CD4-positive, alpha-beta T cell (primary cell): ENCODE measurements at regions not wholly inside any gene's neighbourhood (a gene's known extent, or its start where the extent isn't known, plus 50 kb on each side); places are given as distances from the start of the nearest gene placed in this dataset.

Source experiments
- ATAC-seq: fragments of 200-7000 bp; cut with Tn5 transposase; one replicate; pipeline ENCODE4 v1.10.0; 2022; ENCODE audit warnings: mild to moderate bottlenecking; ENCODE audit not compliant: poor library complexity
- CTCF ChIA-PET: fragments of 350-600 bp; sonication (Branson Sonifier 250); formaldehyde crosslinking; loops from one replicate; lab custom pipeline; 2021; ENCODE audit warnings: antibody characterized with exemption, inconsistent platforms; lab: Charles Lee
- POLR2A ChIA-PET: fragments of 350-600 bp; sonication (Branson Sonifier 250); formaldehyde crosslinking; loops from one replicate; lab custom pipeline; 2021; ENCODE audit warnings: antibody characterized with exemption, inconsistent platforms; lab: Charles Lee
- DNase-seq, 14 experiments: peaks; one replicate each; pipeline ENCODE4 v3.0.0-alpha.2; 2013 to 2020; ENCODE audit warnings: mixed read lengths in 2 of 14
- H3K27ac ChIP-seq, 2 donors: one replicate each; pipeline versions ENCODE4 v1.5.1 to v1.7.0; 2013; ENCODE audit warnings: low read length in 2 of 2, low read depth in 1 of 2, mild to moderate bottlenecking in 1 of 2
- H3K27me3 ChIP-seq, 2 experiments: 1 replicate in 1 of 2; 2 replicates in 1 of 2; pipeline versions ENCODE4 v1.6.1 to v1.7.0; 2013; ENCODE audit warnings: low read length in 2 of 2, control low read depth in 1 of 2, mild to moderate bottlenecking in 1 of 2, moderate library complexity in 1 of 2; ENCODE audit not compliant: insufficient read depth in 2 of 2, control insufficient read depth in 1 of 2
- H3K36me3 ChIP-seq: one replicate; pipeline ENCODE4 v1.6.1; 2013; ENCODE audit warnings: low read length, control low read depth; ENCODE audit not compliant: insufficient read depth
- H3K4me1 ChIP-seq: one replicate; pipeline ENCODE4 v1.6.1; 2013; ENCODE audit warnings: low read length, control low read depth; ENCODE audit not compliant: insufficient read depth
- H3K4me3 ChIP-seq: one replicate; pipeline ENCODE4 v1.5.1; 2013; ENCODE audit warnings: mild to moderate bottlenecking, low read length, moderate library complexity
- H3K9me3 ChIP-seq, 2 experiments: 1 replicate in 1 of 2; 2 replicates in 1 of 2; pipeline versions ENCODE4 v1.6.1 to v1.7.0; 2013; ENCODE audit warnings: low read length in 2 of 2, mild to moderate bottlenecking in 2 of 2, control low read depth in 1 of 2, moderate library complexity in 1 of 2; ENCODE audit not compliant: control insufficient read depth in 1 of 2, insufficient read depth in 1 of 2
- H3K27ac Mint-ChIP-seq: one replicate; pipeline ENCODE4 v1.8.0; 2020; ENCODE audit warnings: mixed read lengths
- H3K27me3 Mint-ChIP-seq: one replicate; pipeline ENCODE4 v1.8.0; 2021; ENCODE audit warnings: mixed read lengths
- H3K36me3 Mint-ChIP-seq: one replicate; pipeline ENCODE4 v1.8.0; 2021; ENCODE audit warnings: low read depth, mixed read lengths
- H3K4me1 Mint-ChIP-seq: one replicate; pipeline ENCODE4 v1.8.0; 2021; ENCODE audit warnings: low read depth, mixed read lengths
- H3K4me3 Mint-ChIP-seq: one replicate; pipeline ENCODE4 v1.8.0; 2020; ENCODE audit warnings: mild to moderate bottlenecking, mixed read lengths
- H3K9me3 Mint-ChIP-seq: one replicate; pipeline ENCODE4 v1.8.0; 2020; ENCODE audit warnings: mixed read lengths
- CTCF ChIP-seq: fragments of 200-600 bp; IDR thresholded peaks from one replicate; pipeline ENCODE4 v1.8.0; 2022; ENCODE audit warnings: antibody characterized with exemption, mild to moderate bottlenecking
- intact Hi-C, 2 experiments: fragments of 100-400 bp; cut with DNase I in 1 of 2; cut with micrococcal nuclease in 1 of 2; formaldehyde crosslinking; loops; one replicate each; pipeline versions ENCODE4 v1.15.1 to v1.9.0; 2023 to 2025; cut with DNase I, micrococcal nuclease

DNA sequence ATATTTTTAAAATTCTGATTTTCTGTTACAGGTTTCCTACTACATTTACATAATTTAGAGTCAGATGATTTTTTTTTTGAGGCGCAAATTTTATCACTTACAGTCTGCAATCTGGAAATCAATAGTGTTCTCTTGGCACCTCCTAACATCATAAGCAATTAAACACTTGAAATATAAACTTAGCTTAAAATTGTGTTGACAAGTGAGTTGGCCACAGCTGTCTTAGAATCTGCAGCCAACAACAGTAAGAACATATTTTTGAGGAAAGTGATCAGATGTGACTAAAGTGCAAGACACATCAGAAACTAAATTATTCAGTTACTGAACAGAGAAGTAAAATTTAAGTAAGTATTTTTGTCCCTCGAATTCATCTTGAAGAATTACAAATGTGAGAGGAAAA is 726.7 kb upstream of the LRATD1 start:
- Mint-ChIP-seq H3K27ac (no peak overlapping the region), H3K4me3 (no peak overlapping the region), H3K36me3 (no peaks in the 10 kb centered on the region), H3K27me3 (no peaks in the 10 kb centered on the region), H3K9me3 (no peaks in the 10 kb centered on the region), H3K4me1 (no peaks in the 10 kb centered on the region)
- Histone ChIP-seq H3K4me3 (no peak overlapping the region), H3K4me1 (no peaks in the 10 kb centered on the region), H3K9me3 (no peaks in the 10 kb centered on the region), H3K36me3 (no peaks in the 10 kb centered on the region), H3K27ac (no peak overlapping the region), H3K27me3 (no peaks in the 10 kb centered on the region)
- ChIA-PET POLR2A (no interaction called here), CTCF (no interaction called here)
- intact Hi-C loops: no loop called here
- ATAC-seq (no peak), DNase-seq (no peak)
- TF ChIP-seq CTCF: no peak

DNA sequence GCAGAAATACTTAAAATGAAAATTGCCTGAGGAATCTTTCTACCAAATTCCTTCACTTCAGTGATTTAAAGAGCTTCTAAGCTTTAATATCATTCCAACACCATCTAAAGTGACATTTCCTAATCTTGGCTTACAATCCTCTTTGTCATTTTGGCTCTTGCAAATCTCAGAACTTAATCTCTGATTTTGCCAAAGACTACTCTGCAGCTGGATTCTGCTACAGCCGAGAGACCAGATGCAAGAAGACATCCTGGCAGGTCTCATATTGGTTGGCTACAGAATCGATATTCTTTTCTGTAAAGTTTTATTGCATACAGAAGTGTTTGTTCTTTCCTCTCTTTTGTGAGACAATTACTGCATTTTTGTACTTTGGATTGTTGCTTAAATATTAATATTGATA is 716.5 kb upstream of the LRATD1 start:
- CTCF ChIA-PET: no interaction called here
- Mint-ChIP-seq H3K9me3 (peaks cover 4% of the 10 kb centered on the region), H3K36me3 (no peaks in the 10 kb centered on the region), H3K27me3 (no peaks in the 10 kb centered on the region), H3K4me1 (no peaks in the 10 kb centered on the region), H3K27ac (no peak overlapping the region), H3K4me3 (no peak overlapping the region)
- Histone ChIP-seq H3K36me3 (no peaks in the 10 kb centered on the region), H3K4me1 (no peaks in the 10 kb centered on the region), H3K27ac (no peak overlapping the region), H3K27me3 (no peaks in the 10 kb centered on the region), H3K4me3 (no peak overlapping the region), H3K9me3 (no peaks in the 10 kb centered on the region)
- POLR2A ChIA-PET: no interaction called here
- intact Hi-C loops: no loop called here
- ATAC-seq: no peak
- no peak for TF ChIP-seq CTCF
- DNase-seq: no peak

GRCh38 chr2:13917958-13918357 is 714.6 kb upstream of the LRATD1 start:
- H3K9me3 ChIP-seq: no peaks in the 10 kb centered on the region
- no peaks in the 10 kb centered on the region for H3K27me3 ChIP-seq
- no peak overlapping the region for H3K27ac Mint-ChIP-seq
- ATAC-seq: no peak
- no peaks in the 10 kb centered on the region for H3K36me3 Mint-ChIP-seq
- no peaks in the 10 kb centered on the region for H3K4me1 Mint-ChIP-seq
- H3K36me3 ChIP-seq: no peaks in the 10 kb centered on the region
- no peak for DNase-seq
- no peaks in the 10 kb centered on the region for H3K4me1 ChIP-seq
- H3K4me3 ChIP-seq: no peak overlapping the region
- no peak overlapping the region for H3K4me3 Mint-ChIP-seq
- TF ChIP-seq CTCF: no peak
- ChIA-PET POLR2A (no interaction called here), CTCF (no interaction called here)
- intact Hi-C loops: no loop called here
- H3K27me3 Mint-ChIP-seq: no peaks in the 10 kb centered on the region
- no peak overlapping the region for H3K27ac ChIP-seq
- peaks cover 8% of the 10 kb centered on the region for H3K9me3 Mint-ChIP-seq
